HepG2 (cell line): ENCODE measurements at regions not wholly inside any gene's neighbourhood (a gene's known extent, or its start where the extent isn't known, plus 50 kb on each side); places are given as distances from the start of the nearest gene placed in this dataset.

Experiments
- ATAC-seq: fragments of 200-7000 bp; cut with Tn5 transposase; 3 replicates; pipeline ENCODE4 v1.9.1; 2020; ENCODE audit warnings: mild to moderate bottlenecking, moderate library complexity
- BruUV-seq: library from RNA; stranded (reverse); fragments of 400-500 nt; replicated peaks from 2 replicates; lab custom pipeline; 2021; lab: Mats Ljungman, UMichigan
- CTCF ChIA-PET: fragments of 300-600 bp; formaldehyde crosslinking; extraction: SDS; loops from one replicate; lab custom pipeline; 2021; ENCODE audit warnings: low total read pairs, inconsistent platforms, low intra/inter-chr PET ratio; lab: Yijun Ruan, JAX
- POLR2A ChIA-PET: fragments of 350-600 bp; sonication (Branson Sonifier 250); formaldehyde crosslinking; loops from one replicate; lab custom pipeline; 2020; ENCODE audit warnings: antibody characterized with exemption, inconsistent platforms; lab: Yijun Ruan, JAX
- DNase-seq: peaks from one replicate; pipeline ENCODE4 v3.0.0-alpha.2; 2015; ENCODE audit warnings: low spot score
- FAIRE-seq: peaks from 3 replicates; lab custom pipeline; 2011; peaks lifted over from hg19 to GRCh38; lab: Jason Lieb, UNC
- H2AFZ ChIP-seq: one replicate; pipeline ENCODE4 v1.6.1; 2011; ENCODE audit warnings: low read length, inconsistent platforms
- H3K27ac ChIP-seq: fragments of 300-600 bp; 3 replicates; pipeline ENCODE4 v1.8.0; 2011; ENCODE audit warnings: mixed run types, mild to moderate bottlenecking, mixed read lengths, low read length, inconsistent platforms; ENCODE audit not compliant: insufficient read depth; ENCODE audit errors: extremely low read length
- H3K27me3 ChIP-seq, 2 experiments: fragments of 200-600 bp in 1 of 2; 2 replicates in 1 of 2; 3 replicates in 1 of 2; pipeline versions ENCODE4 v1.6.0 to v1.8.0; 2011; ENCODE audit warnings: low read length in 2 of 2, mild to moderate bottlenecking in 2 of 2, moderate library complexity in 2 of 2, inconsistent platforms in 1 of 2; ENCODE audit not compliant: insufficient read depth in 2 of 2, control insufficient read depth in 1 of 2
- H3K36me3 ChIP-seq, 2 experiments: fragments of 200-600 bp in 1 of 2; replicated peaks in 1 of 2; 2 replicates in 1 of 2; 3 replicates in 1 of 2; pipeline versions ENCODE4 v1.5.1 to v1.8.0; 2011; ENCODE audit warnings: low read length in 2 of 2, inconsistent platforms in 1 of 2; ENCODE audit not compliant: insufficient read depth in 2 of 2, control insufficient read depth in 1 of 2
- H3K4me1 ChIP-seq: 2 replicates; pipeline ENCODE4 v1.5.1; 2012; ENCODE audit warnings: low read length, inconsistent platforms; ENCODE audit not compliant: insufficient read depth
- H3K4me2 ChIP-seq: 2 replicates; pipeline ENCODE4 v1.6.0; 2011; ENCODE audit warnings: low read depth, low read length, inconsistent platforms
- H3K4me3 ChIP-seq, 3 experiments: fragments of 200-600 bp in 1 of 3; sonication (generic), shearing (Covaris generic) in 1 of 3; replicated peaks in 1 of 3; 2 replicates each; pipeline ENCODE4 v1.5.1; 2011 to 2016; ENCODE audit warnings: low read length in 3 of 3, inconsistent platforms in 2 of 3, low read depth in 2 of 3, mild to moderate bottlenecking in 2 of 3, control low read depth in 1 of 3, mixed read lengths in 1 of 3; ENCODE audit not compliant: insufficient read depth in 1 of 3
- H3K79me2 ChIP-seq: one replicate; pipeline ENCODE4 v1.6.1; 2011; ENCODE audit warnings: low read length, inconsistent platforms; ENCODE audit not compliant: insufficient read depth
- H3K9ac ChIP-seq: 2 replicates; pipeline ENCODE4 v1.6.0; 2011; ENCODE audit warnings: mild to moderate bottlenecking, low read depth, low read length, inconsistent platforms; ENCODE audit not compliant: insufficient read depth
- H3K9me3 ChIP-seq: 2 replicates; pipeline ENCODE4 v1.5.1; 2012; ENCODE audit warnings: mild to moderate bottlenecking, low read length
- H4K20me1 ChIP-seq: 2 replicates; pipeline ENCODE4 v1.6.0; 2011; ENCODE audit warnings: inconsistent platforms, mild to moderate bottlenecking, low read length, moderate library complexity; ENCODE audit not compliant: insufficient read depth
- ARNTL ChIP-seq: sonication (generic); formaldehyde crosslinking; IDR thresholded peaks from 2 replicates; pipeline ENCODE4 v1.4.0; 2020; ENCODE audit warnings: mild to moderate bottlenecking, missing genetic modification reagents
- ATAD3A ChIP-seq: sonication (generic); formaldehyde crosslinking; IDR thresholded peaks from 2 replicates; pipeline ENCODE4 v1.4.0; 2020; ENCODE audit warnings: missing genetic modification reagents
- CC2D1A ChIP-seq: sonication (generic); formaldehyde crosslinking; IDR thresholded peaks from 2 replicates; pipeline ENCODE4 v1.8.1; 2023; ENCODE audit warnings: mild to moderate bottlenecking, missing genetic modification reagents
- ESRRA ChIP-seq: sonication (generic); formaldehyde crosslinking; IDR thresholded peaks from 2 replicates; pipeline ENCODE4 v1.5.1; 2020; ENCODE audit warnings: mild to moderate bottlenecking, low read depth, missing genetic modification reagents
- NFIC ChIP-seq: IDR thresholded peaks from 2 replicates; pipeline ENCODE4 v1.6.1; 2012; ENCODE audit warnings: mild to moderate bottlenecking, low read length, inconsistent platforms
- RCOR2 ChIP-seq: IDR thresholded peaks from 2 replicates; pipeline ENCODE4 v1.6.1; 2016; ENCODE audit warnings: missing biosample characterization, missing genetic modification reagents
- RELA ChIP-seq: sonication (generic); formaldehyde crosslinking; IDR thresholded peaks from 2 replicates; pipeline ENCODE4 v1.4.0; 2020; ENCODE audit warnings: missing genetic modification reagents
- SAP130 ChIP-seq: IDR thresholded peaks from 2 replicates; pipeline ENCODE4 v1.6.1; 2016; ENCODE audit warnings: low read depth
- SMAD1 ChIP-seq: sonication (generic); formaldehyde crosslinking; IDR thresholded peaks from 2 replicates; pipeline ENCODE4 v1.4.0; 2020; ENCODE audit warnings: missing genetic modification reagents, low read depth, mild to moderate bottlenecking, borderline replicate concordance
- SYNCRIP ChIP-seq: fragments of 200-400 bp; formaldehyde crosslinking; IDR thresholded peaks from 2 replicates; pipeline ENCODE4 v1.6.1; 2018; ENCODE audit warnings: mild to moderate bottlenecking, low read depth, low read length; ENCODE audit not compliant: insufficient read depth
- XRCC5 ChIP-seq: fragments of 200-400 bp; formaldehyde crosslinking; optimal IDR thresholded peaks from 2 replicates; pipeline ENCODE3; 2017; ENCODE audit warnings: mild to moderate bottlenecking, low read length
- ZNF7 ChIP-seq: IDR thresholded peaks from 2 replicates; pipeline ENCODE4 v1.6.1; 2016; ENCODE audit warnings: missing biosample characterization, missing genetic modification reagents
- WGBS: methylation state at CpG from one replicate; pipeline ENCODE4 v1.1.6; 2017; ENCODE audit warnings: low lambda C conversion rate; 5-methylcytosine and 5-hydroxymethylcytosine counted together
- in situ Hi-C: cut with HindIII; loops from 2 replicates; pipeline ENCODE4 v1.10.0; 2017; ENCODE audit warnings: low pct_unique_long_range_greater_than_20kb; ENCODE audit not compliant: extremely low pct_ligation_motif_present
- intact Hi-C: fragments of 100-400 bp; cut with micrococcal nuclease; formaldehyde crosslinking; loops from one replicate; pipeline ENCODE4 v1.10.0; 2022; ENCODE audit not compliant: unreplicated experiment
- TF ChIP-seq, protein P1 (sequence below): sonication (generic); formaldehyde crosslinking; IDR thresholded peaks from 2 replicates; pipeline ENCODE4 v1.8.0; 2023; ENCODE audit warnings: mild to moderate bottlenecking, missing genetic modification reagents
- TF ChIP-seq, protein P2 (sequence below): IDR thresholded peaks from 2 replicates; pipeline ENCODE4 v1.6.1; 2016; ENCODE audit warnings: low read depth
- TF ChIP-seq, protein P3 (sequence below): IDR thresholded peaks from 2 replicates; pipeline ENCODE4 v1.6.1; 2016
- TF ChIP-seq, protein P4 (sequence below): sonication (generic); formaldehyde crosslinking; IDR thresholded peaks from 2 replicates; pipeline ENCODE4 v1.4.0; 2020; ENCODE audit warnings: missing genetic modification reagents

DNA sequence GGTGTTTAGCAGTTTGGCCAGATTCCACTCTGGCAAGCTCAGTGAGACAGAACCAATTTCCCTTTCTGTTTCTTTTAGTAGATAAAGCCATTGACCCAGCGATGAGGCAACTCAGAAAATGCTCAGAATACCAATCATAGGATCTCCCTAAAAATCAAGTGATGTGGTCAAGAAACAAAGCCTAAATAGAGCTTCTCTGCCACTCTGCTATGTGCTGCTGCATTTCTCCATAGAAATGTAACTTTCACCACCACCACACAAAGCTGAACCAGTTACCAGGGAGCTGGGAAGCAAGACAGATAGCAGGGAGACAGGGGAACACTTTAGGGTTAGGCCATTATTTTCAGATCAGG is 109.8 kb downstream of the RPL22L1 start:
- TF ChIP-seq, protein P1, sequence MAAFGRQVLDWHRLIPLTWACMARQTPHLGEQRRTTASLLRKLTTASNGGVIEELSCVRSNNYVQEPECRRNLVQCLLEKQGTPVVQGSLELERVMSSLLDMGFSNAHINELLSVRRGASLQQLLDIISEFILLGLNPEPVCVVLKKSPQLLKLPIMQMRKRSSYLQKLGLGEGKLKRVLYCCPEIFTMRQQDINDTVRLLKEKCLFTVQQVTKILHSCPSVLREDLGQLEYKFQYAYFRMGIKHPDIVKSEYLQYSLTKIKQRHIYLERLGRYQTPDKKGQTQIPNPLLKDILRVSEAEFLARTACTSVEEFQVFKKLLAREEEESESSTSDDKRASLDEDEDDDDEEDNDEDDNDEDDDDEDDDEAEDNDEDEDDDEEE, result no peak
- TF ChIP-seq CC2D1A (CRISPR knock-in tag), result no peak
- TF ChIP-seq ZNF7 (CRISPR knock-in tag), result no peak
- no peak for TF ChIP-seq NFIC
- no peak for TF ChIP-seq RELA (CRISPR knock-in tag)
- TF ChIP-seq SYNCRIP, result no peak
- no peak for TF ChIP-seq SMAD1
- no peak for TF ChIP-seq RCOR2 (CRISPR knock-in tag)
- TF ChIP-seq, protein P2, sequence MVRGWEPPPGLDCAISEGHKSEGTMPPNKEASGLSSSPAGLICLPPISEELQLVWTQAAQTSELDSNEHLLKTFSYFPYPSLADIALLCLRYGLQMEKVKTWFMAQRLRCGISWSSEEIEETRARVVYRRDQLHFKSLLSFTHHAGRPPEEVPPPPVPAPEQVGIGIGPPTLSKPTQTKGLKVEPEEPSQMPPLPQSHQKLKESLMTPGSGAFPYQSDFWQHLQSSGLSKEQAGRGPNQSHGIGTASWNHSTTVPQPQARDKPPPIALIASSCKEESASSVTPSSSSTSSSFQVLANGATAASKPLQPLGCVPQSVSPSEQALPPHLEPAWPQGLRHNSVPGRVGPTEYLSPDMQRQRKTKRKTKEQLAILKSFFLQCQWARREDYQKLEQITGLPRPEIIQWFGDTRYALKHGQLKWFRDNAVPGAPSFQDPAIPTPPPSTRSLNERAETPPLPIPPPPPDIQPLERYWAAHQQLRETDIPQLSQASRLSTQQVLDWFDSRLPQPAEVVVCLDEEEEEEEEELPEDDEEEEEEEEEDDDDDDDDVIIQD (CRISPR knock-in tag), result no peak
- TF ChIP-seq, protein P3, sequence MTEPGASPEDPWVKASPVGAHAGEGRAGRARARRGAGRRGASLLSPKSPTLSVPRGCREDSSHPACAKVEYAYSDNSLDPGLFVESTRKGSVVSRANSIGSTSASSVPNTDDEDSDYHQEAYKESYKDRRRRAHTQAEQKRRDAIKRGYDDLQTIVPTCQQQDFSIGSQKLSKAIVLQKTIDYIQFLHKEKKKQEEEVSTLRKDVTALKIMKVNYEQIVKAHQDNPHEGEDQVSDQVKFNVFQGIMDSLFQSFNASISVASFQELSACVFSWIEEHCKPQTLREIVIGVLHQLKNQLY (CRISPR knock-in tag), result no peak
- no peak for TF ChIP-seq ARNTL
- no peak for TF ChIP-seq ESRRA (CRISPR knock-in tag)
- TF ChIP-seq, protein P4, sequence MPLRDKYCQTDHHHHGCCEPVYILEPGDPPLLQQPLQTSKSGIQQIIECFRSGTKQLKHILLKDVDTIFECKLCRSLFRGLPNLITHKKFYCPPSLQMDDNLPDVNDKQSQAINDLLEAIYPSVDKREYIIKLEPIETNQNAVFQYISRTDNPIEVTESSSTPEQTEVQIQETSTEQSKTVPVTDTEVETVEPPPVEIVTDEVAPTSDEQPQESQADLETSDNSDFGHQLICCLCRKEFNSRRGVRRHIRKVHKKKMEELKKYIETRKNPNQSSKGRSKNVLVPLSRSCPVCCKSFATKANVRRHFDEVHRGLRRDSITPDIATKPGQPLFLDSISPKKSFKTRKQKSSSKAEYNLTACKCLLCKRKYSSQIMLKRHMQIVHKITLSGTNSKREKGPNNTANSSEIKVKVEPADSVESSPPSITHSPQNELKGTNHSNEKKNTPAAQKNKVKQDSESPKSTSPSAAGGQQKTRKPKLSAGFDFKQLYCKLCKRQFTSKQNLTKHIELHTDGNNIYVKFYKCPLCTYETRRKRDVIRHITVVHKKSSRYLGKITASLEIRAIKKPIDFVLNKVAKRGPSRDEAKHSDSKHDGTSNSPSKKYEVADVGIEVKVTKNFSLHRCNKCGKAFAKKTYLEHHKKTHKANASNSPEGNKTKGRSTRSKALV (CRISPR knock-in tag), result no peak
- no peak for TF ChIP-seq SAP130 (CRISPR knock-in tag)
- no peak for TF ChIP-seq XRCC5
- TF ChIP-seq ATAD3A (CRISPR knock-in tag), result no peak
- intact Hi-C loops, result no loop called here
- H2AFZ ChIP-seq, result no peak overlapping the region
- no peaks in the 10 kb centered on the region for H4K20me1 ChIP-seq
- 19% methylated on average over 1 of the region's 1 CpG for WGBS
- H3K4me1 ChIP-seq, result peaks cover 13% of the 10 kb centered on the region
- no TSS peak for BruUV-seq
- H3K9ac ChIP-seq, result no peak overlapping the region
- in situ Hi-C loops, result no loop called here
- no peak for FAIRE-seq
- no peak overlapping the region for H3K4me3 ChIP-seq
- no peak for ATAC-seq
- H3K9me3 ChIP-seq, result no peaks in the 10 kb centered on the region
- H3K27me3 ChIP-seq, result no peaks in the 10 kb centered on the region
- no peaks in the 10 kb centered on the region for H3K36me3 ChIP-seq
- DNase-seq, result no peak
- POLR2A ChIA-PET, result no interaction called here
- H3K27ac ChIP-seq, result no peak overlapping the region
- no peak overlapping the region for H3K4me2 ChIP-seq
- CTCF ChIA-PET, result no interaction called here
- H3K79me2 ChIP-seq, result no peaks in the 10 kb centered on the region
